ENCODE measurements at regions not wholly inside any gene's neighbourhood (a gene's known extent, or its start where the extent isn't known, plus 50 kb on each side); places are given as distances from the start of the nearest gene placed in this dataset.

DNA sequence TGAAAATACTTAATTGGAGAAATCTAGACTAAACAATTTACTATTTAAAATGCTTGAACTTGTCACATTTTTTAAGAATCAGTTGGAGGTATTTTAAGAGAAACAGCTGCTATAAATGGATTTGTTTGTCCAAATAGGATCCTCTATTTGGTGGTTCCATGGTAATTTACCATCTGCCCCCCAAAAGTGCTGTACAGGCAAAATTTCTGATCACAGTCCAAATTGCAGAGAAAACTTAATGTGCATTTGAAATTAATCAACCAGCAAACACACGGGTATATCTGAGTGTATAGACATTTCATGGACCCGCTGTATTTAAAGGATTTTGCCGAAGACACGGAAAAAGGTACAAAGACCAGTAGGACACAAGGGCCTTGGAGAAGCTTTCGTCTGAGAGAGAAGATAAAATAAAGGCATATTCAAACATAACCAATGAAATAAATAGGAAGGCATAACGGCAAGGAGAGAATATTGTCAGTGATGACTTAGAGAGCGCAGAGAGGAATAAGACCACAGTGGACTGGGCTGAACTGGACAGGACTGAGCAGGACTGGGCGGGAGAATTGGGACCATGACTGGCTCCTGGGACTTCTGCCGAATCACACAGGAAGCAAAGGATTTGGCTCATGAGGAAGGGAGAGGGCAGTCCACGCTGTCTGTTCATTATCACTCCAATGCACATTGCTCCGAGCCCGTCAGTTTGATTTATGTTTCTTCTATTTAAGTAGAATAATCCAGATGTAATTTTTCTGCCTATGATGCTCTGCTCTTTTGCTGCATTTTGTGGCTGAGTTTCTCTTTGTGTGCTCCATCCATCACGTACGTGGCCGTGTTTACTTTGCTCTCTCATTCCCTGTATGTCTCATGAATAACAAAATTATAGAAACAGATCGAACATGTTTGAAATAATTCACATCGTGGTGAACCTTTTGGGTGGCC is 112.8 kb downstream of the PRLHR start (continued):
- TF ChIP-seq SIX5 (IDR thresholded peaks at IDR 0.05; ENCODE audit: borderline replicate concordance in 1 of 2, insufficient read depth in 1 of 2, low read depth in 1 of 2, low read length in 2 of 2), result no peak
- no peak for TF ChIP-seq ZNF263 (CRISPR knock-in tag; IDR thresholded peaks at IDR 0.05; ENCODE audit: borderline replicate concordance)
- no peak for TF ChIP-seq CHD4 (IDR thresholded peaks at IDR 0.05; ENCODE audit: insufficient read depth, insufficient replicate concordance, low read depth, low read length, poor library complexity, severe bottlenecking)
- no peak for TF ChIP-seq ZC3H8 (IDR thresholded peaks at IDR 0.05)
- TF ChIP-seq ZFPM2 (CRISPR knock-in tag; IDR thresholded peaks at IDR 0.05), result no peak
- no peak for TF ChIP-seq CHCHD3 (CRISPR knock-in tag; IDR thresholded peaks at IDR 0.05)
- TF ChIP-seq RHOXF2B (CRISPR knock-in tag; conservative IDR thresholded peaks at IDR 0.05), result no peak
- TF ChIP-seq ZSCAN32 (CRISPR knock-in tag; IDR thresholded peaks at IDR 0.05), result no peak
- TF ChIP-seq, protein P1, sequence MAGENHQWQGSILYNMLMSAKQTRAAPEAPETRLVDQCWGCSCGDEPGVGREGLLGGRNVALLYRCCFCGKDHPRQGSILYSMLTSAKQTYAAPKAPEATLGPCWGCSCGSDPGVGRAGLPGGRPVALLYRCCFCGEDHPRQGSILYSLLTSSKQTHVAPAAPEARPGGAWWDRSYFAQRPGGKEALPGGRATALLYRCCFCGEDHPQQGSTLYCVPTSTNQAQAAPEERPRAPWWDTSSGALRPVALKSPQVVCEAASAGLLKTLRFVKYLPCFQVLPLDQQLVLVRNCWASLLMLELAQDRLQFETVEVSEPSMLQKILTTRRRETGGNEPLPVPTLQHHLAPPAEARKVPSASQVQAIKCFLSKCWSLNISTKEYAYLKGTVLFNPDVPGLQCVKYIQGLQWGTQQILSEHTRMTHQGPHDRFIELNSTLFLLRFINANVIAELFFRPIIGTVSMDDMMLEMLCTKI (IDR thresholded peaks at IDR 0.05; ENCODE audit: partially characterized antibody), result no peak
- peak in 1 of 2 experiments; percentile 86; a peak in 2 of 4 replicates for TF ChIP-seq RCOR1 (IDR thresholded peaks at IDR 0.05; ENCODE audit: borderline replicate concordance in 1 of 2, low read depth in 2 of 2, low read length in 2 of 2)
- TF ChIP-seq ZNF347 (CRISPR knock-in tag; IDR thresholded peaks at IDR 0.05; ENCODE audit: low read depth), result no peak
- TF ChIP-seq SNRNP70 (optimal IDR thresholded peaks at IDR 0.05; ENCODE audit: low read depth, low read length), result no peak
- no peak for TF ChIP-seq ARHGAP35 (IDR thresholded peaks at IDR 0.05; ENCODE audit: partially characterized antibody)
- no peak for TF ChIP-seq TAF15 (IDR thresholded peaks at IDR 0.05; ENCODE audit: low read depth, low read length)
- TF ChIP-seq SRSF9 (IDR thresholded peaks at IDR 0.05; ENCODE audit: borderline replicate concordance, low read depth, low read length), result no peak
- TF ChIP-seq SLC30A9 (CRISPR knock-in tag; IDR thresholded peaks at IDR 0.05), result no peak
- no peak for TF ChIP-seq ZNF408 (CRISPR knock-in tag; IDR thresholded peaks at IDR 0.05; ENCODE audit: low read depth)
- TF ChIP-seq ZNF143 (CRISPR knock-in tag; IDR thresholded peaks at IDR 0.05), result no peak
- TF ChIP-seq, protein P2, sequence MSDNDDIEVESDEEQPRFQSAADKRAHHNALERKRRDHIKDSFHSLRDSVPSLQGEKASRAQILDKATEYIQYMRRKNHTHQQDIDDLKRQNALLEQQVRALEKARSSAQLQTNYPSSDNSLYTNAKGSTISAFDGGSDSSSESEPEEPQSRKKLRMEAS (CRISPR knock-in tag; IDR thresholded peaks at IDR 0.05), result peak; percentile 28; the same call in 1 of the 2 replicates
- peak; percentile 55; the same call in 1 of the 2 replicates for TF ChIP-seq POLR2H (tag; IDR thresholded peaks at IDR 0.05; ENCODE audit: low read depth)
- no peak for TF ChIP-seq PRPF4 (IDR thresholded peaks at IDR 0.05; ENCODE audit: insufficient read depth, low read depth, low read length, poor library complexity, severe bottlenecking)
- no peak for TF ChIP-seq STAT5B (CRISPR knock-in tag; IDR thresholded peaks at IDR 0.05)
- no peak for TF ChIP-seq ZNF184 (CRISPR knock-in tag; IDR thresholded peaks at IDR 0.05)
- TF ChIP-seq, protein P3, sequence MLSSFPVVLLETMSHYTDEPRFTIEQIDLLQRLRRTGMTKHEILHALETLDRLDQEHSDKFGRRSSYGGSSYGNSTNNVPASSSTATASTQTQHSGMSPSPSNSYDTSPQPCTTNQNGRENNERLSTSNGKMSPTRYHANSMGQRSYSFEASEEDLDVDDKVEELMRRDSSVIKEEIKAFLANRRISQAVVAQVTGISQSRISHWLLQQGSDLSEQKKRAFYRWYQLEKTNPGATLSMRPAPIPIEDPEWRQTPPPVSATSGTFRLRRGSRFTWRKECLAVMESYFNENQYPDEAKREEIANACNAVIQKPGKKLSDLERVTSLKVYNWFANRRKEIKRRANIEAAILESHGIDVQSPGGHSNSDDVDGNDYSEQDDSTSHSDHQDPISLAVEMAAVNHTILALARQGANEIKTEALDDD (IDR thresholded peaks at IDR 0.05), result peak; percentile 30; the same call in 1 of the 2 replicates
- TF ChIP-seq MYNN (IDR thresholded peaks at IDR 0.05), result no peak
- no peak for TF ChIP-seq MYNN (CRISPR knock-in tag; IDR thresholded peaks at IDR 0.05)
- peak; percentile 61; the same call in 1 of the 2 replicates for TF ChIP-seq BCOR (IDR thresholded peaks at IDR 0.05)

Measured in K562 (cell line).